ENCODE measurements at regions not wholly inside any gene's neighbourhood (a gene's known extent, or its start where the extent isn't known, plus 50 kb on each side); places are given as distances from the start of the nearest gene placed in this dataset.

DNA sequence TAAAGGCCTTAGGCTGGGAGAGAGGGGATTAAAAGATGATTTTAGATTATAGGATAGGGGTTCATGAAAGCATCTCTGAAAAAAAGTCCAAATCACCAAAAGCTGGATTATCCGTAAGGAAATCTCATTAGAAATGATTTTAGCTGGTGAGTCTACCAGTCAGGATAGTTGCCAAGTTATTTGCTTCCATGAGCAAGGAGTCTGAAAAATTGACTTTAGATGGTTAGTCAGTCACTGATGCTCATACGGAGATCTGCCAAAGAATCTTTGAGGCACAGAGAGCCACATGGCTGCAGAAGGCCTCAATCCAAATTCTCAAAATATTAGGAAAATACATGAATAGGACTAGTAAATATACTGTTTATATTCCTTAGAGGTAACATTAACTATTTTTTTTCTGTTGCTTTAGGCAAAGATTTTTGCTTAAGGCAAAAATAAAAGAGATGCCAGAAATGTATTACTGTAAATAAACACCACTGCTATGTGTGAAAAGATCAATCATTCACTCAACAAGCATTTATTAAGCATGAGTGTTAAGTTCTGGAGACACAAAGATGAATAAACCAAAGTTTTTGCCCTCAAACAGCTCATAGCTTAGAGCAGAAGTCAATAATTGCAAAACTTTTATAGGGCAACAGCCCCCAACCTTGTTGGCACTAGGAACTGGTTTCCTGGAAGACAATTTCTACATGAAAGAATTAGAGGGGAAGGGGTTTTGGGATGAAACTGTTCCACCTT, 105.2 kb downstream of the BBS10 start:
- no peaks in the 10 kb centered on the region for H3K79me2 ChIP-seq (replicated peaks; ENCODE audit: insufficient read depth, low read length)
- no peaks in the 10 kb centered on the region for H3K9me3 ChIP-seq (ENCODE audit: low read length)
- no peak overlapping the region for H3K9ac ChIP-seq (ENCODE audit: low read length)
- H3K36me3 ChIP-seq (ENCODE audit: insufficient read depth, low read length) = no peaks in the 10 kb centered on the region
- H3K4me3 ChIP-seq (ENCODE audit: low read length) = no peak overlapping the region
- no peaks in the 10 kb centered on the region for H4K20me1 ChIP-seq (ENCODE audit: insufficient read depth)
- H3K9me2 ChIP-seq (ENCODE audit: insufficient read depth, low read length) = no peaks in the 10 kb centered on the region
- no peak overlapping the region for H3K27ac ChIP-seq (ENCODE audit: low read length)
- H3K27me3 ChIP-seq (ENCODE audit: insufficient read depth, low read depth, low read length) = no peaks in the 10 kb centered on the region
- H3F3A ChIP-seq (ENCODE audit: insufficient read depth, low read length, poor library complexity, severe bottlenecking) = no peaks in the 10 kb centered on the region
- H2AFZ ChIP-seq (ENCODE audit: low read depth, low read length) = no peak overlapping the region
- TF ChIP-seq POLR2AphosphoS5 (IDR thresholded peaks at IDR 0.05) = no peak
- TF ChIP-seq EZH2 (IDR thresholded peaks at IDR 0.05; ENCODE audit: borderline replicate concordance, insufficient read depth, low read length, poor library complexity, severe bottlenecking) = no peak
- TF ChIP-seq TAF1 (IDR thresholded peaks at IDR 0.05; ENCODE audit: low read depth) = no peak
- TF ChIP-seq MXI1 (conservative IDR thresholded peaks at IDR 0.05; ENCODE audit: poor library complexity, severe bottlenecking) = no peak
- TF ChIP-seq RAD21 (conservative IDR thresholded peaks at IDR 0.05) = no peak
- no peak for TF ChIP-seq EP300 (conservative IDR thresholded peaks at IDR 0.05; ENCODE audit: poor library complexity, severe bottlenecking)
- TF ChIP-seq SMC3 (conservative IDR thresholded peaks at IDR 0.05; ENCODE audit: poor library complexity) = no peak
- TF ChIP-seq, protein P1, sequence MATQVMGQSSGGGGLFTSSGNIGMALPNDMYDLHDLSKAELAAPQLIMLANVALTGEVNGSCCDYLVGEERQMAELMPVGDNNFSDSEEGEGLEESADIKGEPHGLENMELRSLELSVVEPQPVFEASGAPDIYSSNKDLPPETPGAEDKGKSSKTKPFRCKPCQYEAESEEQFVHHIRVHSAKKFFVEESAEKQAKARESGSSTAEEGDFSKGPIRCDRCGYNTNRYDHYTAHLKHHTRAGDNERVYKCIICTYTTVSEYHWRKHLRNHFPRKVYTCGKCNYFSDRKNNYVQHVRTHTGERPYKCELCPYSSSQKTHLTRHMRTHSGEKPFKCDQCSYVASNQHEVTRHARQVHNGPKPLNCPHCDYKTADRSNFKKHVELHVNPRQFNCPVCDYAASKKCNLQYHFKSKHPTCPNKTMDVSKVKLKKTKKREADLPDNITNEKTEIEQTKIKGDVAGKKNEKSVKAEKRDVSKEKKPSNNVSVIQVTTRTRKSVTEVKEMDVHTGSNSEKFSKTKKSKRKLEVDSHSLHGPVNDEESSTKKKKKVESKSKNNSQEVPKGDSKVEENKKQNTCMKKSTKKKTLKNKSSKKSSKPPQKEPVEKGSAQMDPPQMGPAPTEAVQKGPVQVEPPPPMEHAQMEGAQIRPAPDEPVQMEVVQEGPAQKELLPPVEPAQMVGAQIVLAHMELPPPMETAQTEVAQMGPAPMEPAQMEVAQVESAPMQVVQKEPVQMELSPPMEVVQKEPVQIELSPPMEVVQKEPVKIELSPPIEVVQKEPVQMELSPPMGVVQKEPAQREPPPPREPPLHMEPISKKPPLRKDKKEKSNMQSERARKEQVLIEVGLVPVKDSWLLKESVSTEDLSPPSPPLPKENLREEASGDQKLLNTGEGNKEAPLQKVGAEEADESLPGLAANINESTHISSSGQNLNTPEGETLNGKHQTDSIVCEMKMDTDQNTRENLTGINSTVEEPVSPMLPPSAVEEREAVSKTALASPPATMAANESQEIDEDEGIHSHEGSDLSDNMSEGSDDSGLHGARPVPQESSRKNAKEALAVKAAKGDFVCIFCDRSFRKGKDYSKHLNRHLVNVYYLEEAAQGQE (IDR thresholded peaks at IDR 0.05; ENCODE audit: borderline replicate concordance) = no peak
- TF ChIP-seq, protein P2, sequence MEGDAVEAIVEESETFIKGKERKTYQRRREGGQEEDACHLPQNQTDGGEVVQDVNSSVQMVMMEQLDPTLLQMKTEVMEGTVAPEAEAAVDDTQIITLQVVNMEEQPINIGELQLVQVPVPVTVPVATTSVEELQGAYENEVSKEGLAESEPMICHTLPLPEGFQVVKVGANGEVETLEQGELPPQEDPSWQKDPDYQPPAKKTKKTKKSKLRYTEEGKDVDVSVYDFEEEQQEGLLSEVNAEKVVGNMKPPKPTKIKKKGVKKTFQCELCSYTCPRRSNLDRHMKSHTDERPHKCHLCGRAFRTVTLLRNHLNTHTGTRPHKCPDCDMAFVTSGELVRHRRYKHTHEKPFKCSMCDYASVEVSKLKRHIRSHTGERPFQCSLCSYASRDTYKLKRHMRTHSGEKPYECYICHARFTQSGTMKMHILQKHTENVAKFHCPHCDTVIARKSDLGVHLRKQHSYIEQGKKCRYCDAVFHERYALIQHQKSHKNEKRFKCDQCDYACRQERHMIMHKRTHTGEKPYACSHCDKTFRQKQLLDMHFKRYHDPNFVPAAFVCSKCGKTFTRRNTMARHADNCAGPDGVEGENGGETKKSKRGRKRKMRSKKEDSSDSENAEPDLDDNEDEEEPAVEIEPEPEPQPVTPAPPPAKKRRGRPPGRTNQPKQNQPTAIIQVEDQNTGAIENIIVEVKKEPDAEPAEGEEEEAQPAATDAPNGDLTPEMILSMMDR (IDR thresholded peaks at IDR 0.05; ENCODE audit: poor library complexity, severe bottlenecking) = no peak
- no peak overlapping the region for H3K4me2 ChIP-seq (ENCODE audit: low read length)

DNA sequence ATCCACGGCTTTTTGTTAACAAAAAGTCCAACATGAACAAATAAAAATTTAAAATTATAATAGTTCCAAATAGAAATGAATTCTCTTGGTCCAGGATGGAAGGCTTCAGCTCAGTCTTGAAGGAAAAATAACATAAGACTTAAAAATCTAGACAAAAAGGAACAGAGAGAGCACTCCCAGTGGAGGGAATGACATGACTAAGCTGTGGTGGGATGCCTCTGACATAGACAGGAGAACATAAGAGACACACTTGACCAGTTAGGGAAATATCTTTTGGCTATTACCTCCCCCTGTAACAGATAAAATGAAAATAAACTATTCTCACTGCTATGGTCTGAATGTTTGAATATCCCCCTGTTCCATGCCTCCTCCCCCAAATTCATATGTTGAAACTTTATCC, 106.8 kb downstream of the BBS10 start:
- Histone ChIP-seq H3K79me2 (replicated peaks; ENCODE audit: insufficient read depth, low read length) (no peaks in the 10 kb centered on the region), H4K20me1 (ENCODE audit: insufficient read depth) (no peaks in the 10 kb centered on the region), H3F3A (ENCODE audit: insufficient read depth, low read length, poor library complexity, severe bottlenecking) (peaks cover 3% of the 10 kb centered on the region), H3K36me3 (ENCODE audit: insufficient read depth, low read length) (no peaks in the 10 kb centered on the region), H3K9me2 (ENCODE audit: insufficient read depth, low read length) (no peaks in the 10 kb centered on the region), H3K27ac (ENCODE audit: low read length) (no peak overlapping the region), H3K4me2 (ENCODE audit: low read length) (no peak overlapping the region), H3K9ac (ENCODE audit: low read length) (no peak overlapping the region), H3K9me3 (ENCODE audit: low read length) (no peaks in the 10 kb centered on the region), H3K27me3 (ENCODE audit: insufficient read depth, low read depth, low read length) (no peaks in the 10 kb centered on the region), H3K4me3 (ENCODE audit: low read length) (no peak overlapping the region), H2AFZ (ENCODE audit: low read depth, low read length) (no peak overlapping the region)
- TF ChIP-seq POLR2AphosphoS5 (IDR thresholded peaks at IDR 0.05) (no peak), EZH2 (IDR thresholded peaks at IDR 0.05; ENCODE audit: borderline replicate concordance, insufficient read depth, low read length, poor library complexity, severe bottlenecking) (no peak), EP300 (conservative IDR thresholded peaks at IDR 0.05; ENCODE audit: poor library complexity, severe bottlenecking) (no peak), RAD21 (conservative IDR thresholded peaks at IDR 0.05) (no peak), SMC3 (conservative IDR thresholded peaks at IDR 0.05; ENCODE audit: poor library complexity) (no peak)

Data from neural cell (in vitro differentiated cells).